ENCODE measurements at regions not wholly inside any gene's neighbourhood (a gene's known extent, or its start where the extent isn't known, plus 50 kb on each side); places are given as distances from the start of the nearest gene placed in this dataset.

DNA sequence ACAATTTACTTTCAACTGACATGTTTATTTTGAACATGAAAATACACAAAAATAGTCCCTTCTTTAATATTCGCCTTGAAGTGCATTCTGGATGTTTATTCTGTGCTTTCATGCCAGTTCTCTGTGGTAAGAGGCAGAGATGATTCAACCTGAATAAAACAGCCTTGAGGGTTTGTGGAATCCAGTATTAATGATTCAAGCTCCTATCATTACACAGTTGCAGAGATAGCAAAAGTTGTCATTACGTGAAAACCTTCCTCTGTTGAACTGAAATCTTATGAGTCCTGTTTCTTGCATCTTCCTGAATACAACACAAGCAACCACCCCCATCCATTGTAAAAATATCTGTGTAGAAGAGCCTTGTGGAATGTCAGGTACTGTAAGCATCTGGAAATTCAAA is 142.3 kb upstream of the HTR2A start:
- intact Hi-C loops (cut with micrococcal nuclease; ENCODE audit: unreplicated experiment) = no loop called here

GRCh38 chr13:47038188-47038587 is 141.3 kb upstream of the HTR2A start:
- H3K27ac ChIP-seq = no peak overlapping the region
- CTCF ChIA-PET = no interaction called here

More for the DNA sequence above, 142.3 kb upstream of the HTR2A start:
- BruUV-seq (replicated peaks) = no TSS peak
- Histone ChIP-seq H3K36me3 (ENCODE audit: low read depth) (no peaks in the 10 kb centered on the region), H3K9me2 (ENCODE audit: insufficient read depth) (no peaks in the 10 kb centered on the region), H3K9me3 (ENCODE audit: insufficient read depth, low read depth) (no peaks in the 10 kb centered on the region), H3K4me1 (replicated peaks; ENCODE audit: insufficient read depth) (no peaks in the 10 kb centered on the region), H3K27me3 (ENCODE audit: insufficient read depth, low read depth) (no peaks in the 10 kb centered on the region), H3K4me2 (no peak overlapping the region), H2AFZ (no peak overlapping the region), H3F3A (ENCODE audit: insufficient read depth, low read depth) (no peaks in the 10 kb centered on the region), H3K4me3 (no peak overlapping the region), H4K20me1 (ENCODE audit: insufficient read depth) (no peaks in the 10 kb centered on the region), H3K79me2 (ENCODE audit: low read depth) (no peaks in the 10 kb centered on the region), H3K27ac (no peak overlapping the region)
- DNase-seq = no peak
- ChIA-PET POLR2A (ENCODE audit: unreplicated experiment) (no interaction called here), CTCF (no interaction called here)
- TF ChIP-seq CTCF (conservative IDR thresholded peaks at IDR 0.05) (no peak), EZH2 (IDR thresholded peaks at IDR 0.05; ENCODE audit: low read depth) (no peak)

GRCh38 chr13:47036294-47037008 is 139.6 kb upstream of the HTR2A start:
- H4K20me1 ChIP-seq (ENCODE audit: insufficient read depth) = no peaks in the 10 kb centered on the region
- no peaks in the 10 kb centered on the region for H3K36me3 ChIP-seq (ENCODE audit: low read depth)
- no peaks in the 10 kb centered on the region for H3F3A ChIP-seq (ENCODE audit: insufficient read depth, low read depth)
- no peak overlapping the region for H3K4me2 ChIP-seq
- H3K27ac ChIP-seq = no peak overlapping the region
- ChIA-PET POLR2A (ENCODE audit: unreplicated experiment) (no interaction called here), CTCF (no interaction called here)
- H3K4me1 ChIP-seq (replicated peaks; ENCODE audit: insufficient read depth) = no peaks in the 10 kb centered on the region
- no peak for DNase-seq
- no peak for TF ChIP-seq CTCF (conservative IDR thresholded peaks at IDR 0.05)
- no peak for TF ChIP-seq EZH2 (IDR thresholded peaks at IDR 0.05; ENCODE audit: low read depth)
- intact Hi-C loops (cut with micrococcal nuclease; ENCODE audit: unreplicated experiment) = no loop called here
- H3K9me2 ChIP-seq (ENCODE audit: insufficient read depth) = no peaks in the 10 kb centered on the region
- no peaks in the 10 kb centered on the region for H3K9me3 ChIP-seq (ENCODE audit: insufficient read depth, low read depth)
- H3K79me2 ChIP-seq (ENCODE audit: low read depth) = no peaks in the 10 kb centered on the region
- no peaks in the 10 kb centered on the region for H3K27me3 ChIP-seq (ENCODE audit: insufficient read depth, low read depth)
- H3K4me3 ChIP-seq = no peak overlapping the region
- BruUV-seq (replicated peaks) = no TSS peak
- no peak overlapping the region for H2AFZ ChIP-seq

More at GRCh38 chr13:47038188-47038587, 141.3 kb upstream of the HTR2A start:
- Histone ChIP-seq H3K4me2 (no peak overlapping the region), H3K79me2 (ENCODE audit: low read depth) (no peaks in the 10 kb centered on the region), H3K4me3 (no peak overlapping the region), H3K9me2 (ENCODE audit: insufficient read depth) (no peaks in the 10 kb centered on the region), H3K36me3 (ENCODE audit: low read depth) (no peaks in the 10 kb centered on the region), H2AFZ (no peak overlapping the region), H3K27me3 (ENCODE audit: insufficient read depth, low read depth) (no peaks in the 10 kb centered on the region), H3F3A (ENCODE audit: insufficient read depth, low read depth) (no peaks in the 10 kb centered on the region), H3K4me1 (replicated peaks; ENCODE audit: insufficient read depth) (no peaks in the 10 kb centered on the region), H3K9me3 (ENCODE audit: insufficient read depth, low read depth) (no peaks in the 10 kb centered on the region), H4K20me1 (ENCODE audit: insufficient read depth) (no peaks in the 10 kb centered on the region)
- BruUV-seq (replicated peaks) = no TSS peak
- no peak for DNase-seq
- no peak for TF ChIP-seq CTCF (conservative IDR thresholded peaks at IDR 0.05)
- no peak for TF ChIP-seq EZH2 (IDR thresholded peaks at IDR 0.05; ENCODE audit: low read depth)
- POLR2A ChIA-PET (ENCODE audit: unreplicated experiment) = no interaction called here
- intact Hi-C loops (cut with micrococcal nuclease; ENCODE audit: unreplicated experiment) = no loop called here

Measured in PC-9 (cell line).